LoVo (cell line): ENCODE measurements at regions not wholly inside any gene's neighbourhood (a gene's known extent, or its start where the extent isn't known, plus 50 kb on each side); places are given as distances from the start of the nearest gene placed in this dataset.
"Not testable (repeated sequence)": the region's sequence is repeated elsewhere in the genome, so short reads cannot be mapped to it uniquely, and the experiment has no call there.

Experiments
- DNase-seq: peaks from one replicate; pipeline ENCODE4 v3.0.0-alpha.2; 2016; ENCODE audit warnings: low spot score

DNA sequence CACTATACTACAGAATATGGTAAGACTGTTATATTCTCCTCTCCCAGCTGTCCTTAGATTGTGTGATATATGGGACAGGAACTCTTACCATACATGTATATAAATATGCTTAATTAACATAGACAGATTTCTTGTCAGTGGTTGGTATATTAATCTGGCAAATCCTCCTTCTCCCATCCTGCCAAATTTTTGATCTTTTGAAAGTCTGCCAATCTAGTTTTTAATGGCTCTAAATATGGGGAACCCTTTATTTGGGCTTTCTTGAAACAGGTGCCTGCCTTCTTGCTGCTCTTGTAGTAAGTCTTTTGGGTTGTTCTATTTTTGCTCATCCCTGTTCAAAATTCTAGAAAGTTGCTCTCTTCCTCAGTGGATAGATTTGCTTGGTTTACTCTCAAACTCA lies 63.5 kb downstream of the SPATA31D1 start:
- DNase-seq: no peak

DNA sequence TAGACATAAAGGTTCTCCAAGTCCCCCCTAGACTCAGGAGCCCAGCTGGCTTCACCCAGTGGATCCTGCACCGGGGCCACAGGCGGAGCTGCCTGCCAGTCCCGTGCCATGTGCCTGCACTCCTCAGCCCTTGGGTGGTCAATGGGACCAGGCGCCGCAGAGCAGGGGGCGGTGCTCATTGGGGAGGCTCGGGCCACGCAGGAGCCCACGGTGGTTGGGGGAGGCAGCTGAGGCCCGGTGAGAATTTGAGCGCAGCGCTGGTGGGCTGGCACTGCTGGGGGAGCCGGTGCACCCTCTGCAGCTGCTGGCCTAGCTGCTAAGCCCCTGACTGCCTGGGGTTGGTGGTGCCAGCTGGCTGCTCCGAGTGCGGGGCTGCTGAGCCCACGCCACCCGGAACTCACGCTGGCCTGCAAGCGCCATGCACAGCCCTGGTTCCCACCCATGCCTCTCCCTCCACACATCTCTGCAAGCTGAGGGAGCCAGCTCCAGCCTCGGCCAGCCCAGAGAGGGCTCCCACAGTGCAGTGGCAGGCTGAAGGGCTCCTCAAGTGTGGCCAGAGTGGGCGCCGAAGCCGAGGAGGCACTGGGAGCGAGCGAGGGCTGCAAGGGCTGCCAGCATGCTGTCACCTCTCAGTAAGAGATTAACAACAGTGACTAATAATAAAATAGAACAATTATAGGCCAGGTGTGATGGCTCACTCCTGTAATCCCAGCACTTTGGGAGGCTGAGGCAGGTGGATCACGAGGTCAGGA lies 65.9 kb downstream of the SPATA31D1 start:
- DNase-seq: no peak

DNA sequence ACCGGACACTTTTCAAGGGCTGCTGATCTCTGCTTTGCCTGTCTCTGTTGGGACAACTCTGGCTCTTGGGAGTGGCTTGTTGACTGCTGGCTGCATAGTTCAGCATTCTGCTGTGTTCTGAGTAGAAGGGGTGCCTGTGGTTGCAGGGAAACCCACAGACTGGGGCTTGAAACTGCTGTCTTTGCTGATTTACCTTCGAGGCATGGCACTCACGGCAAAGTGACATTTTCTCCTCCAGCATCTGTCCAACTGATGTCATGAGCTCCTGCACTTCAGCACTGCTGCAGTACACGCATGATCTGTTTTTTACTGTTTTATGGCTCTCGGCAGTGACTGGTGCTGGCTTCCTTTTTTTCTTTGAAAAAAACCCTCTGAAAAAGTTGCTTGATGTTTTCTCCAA lies 69.2 kb downstream of the SPATA31D1 start:
- DNase-seq: no peak

DNA sequence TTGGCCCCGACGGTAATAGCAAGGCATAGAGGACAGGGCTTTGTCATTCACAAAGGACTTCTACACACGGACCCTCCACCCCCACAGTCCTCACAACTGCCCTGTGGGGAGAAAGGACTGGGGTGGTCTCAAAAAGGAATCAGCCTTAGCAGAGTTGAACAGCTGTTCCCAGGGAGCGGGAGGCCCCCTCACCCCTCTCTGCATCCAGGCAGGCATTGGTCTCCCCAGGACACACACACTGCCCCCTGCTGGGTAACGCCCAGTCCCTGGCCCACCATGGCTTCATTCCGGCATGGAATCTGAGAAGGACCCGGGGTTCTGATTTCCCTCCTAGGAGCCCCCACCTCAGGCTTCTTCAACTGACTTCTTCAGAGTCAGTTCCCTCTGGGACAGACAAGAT lies 73.2 kb downstream of the SPATA31D1 start:
- not testable (repeated sequence) for DNase-seq

DNA sequence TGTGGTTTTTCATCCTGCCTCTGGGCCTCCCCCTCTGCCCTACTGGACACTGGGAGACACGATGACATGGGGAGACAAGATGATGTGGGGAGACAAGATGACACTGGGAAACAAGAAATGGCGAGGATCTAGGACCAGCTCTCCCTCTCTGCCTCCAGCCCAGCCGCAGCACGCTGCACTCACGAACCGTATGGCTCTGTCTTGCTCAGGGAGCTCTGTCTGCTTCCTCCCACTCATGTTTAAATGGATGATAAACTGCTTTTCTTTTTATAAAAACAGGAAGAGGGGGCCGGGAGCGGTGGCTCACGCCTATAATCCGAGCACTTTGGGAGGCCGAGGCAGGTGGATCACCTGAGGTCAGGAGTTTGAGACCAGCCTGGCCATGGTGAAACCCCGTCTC lies 73.7 kb downstream of the SPATA31D1 start:
- no peak for DNase-seq

DNA sequence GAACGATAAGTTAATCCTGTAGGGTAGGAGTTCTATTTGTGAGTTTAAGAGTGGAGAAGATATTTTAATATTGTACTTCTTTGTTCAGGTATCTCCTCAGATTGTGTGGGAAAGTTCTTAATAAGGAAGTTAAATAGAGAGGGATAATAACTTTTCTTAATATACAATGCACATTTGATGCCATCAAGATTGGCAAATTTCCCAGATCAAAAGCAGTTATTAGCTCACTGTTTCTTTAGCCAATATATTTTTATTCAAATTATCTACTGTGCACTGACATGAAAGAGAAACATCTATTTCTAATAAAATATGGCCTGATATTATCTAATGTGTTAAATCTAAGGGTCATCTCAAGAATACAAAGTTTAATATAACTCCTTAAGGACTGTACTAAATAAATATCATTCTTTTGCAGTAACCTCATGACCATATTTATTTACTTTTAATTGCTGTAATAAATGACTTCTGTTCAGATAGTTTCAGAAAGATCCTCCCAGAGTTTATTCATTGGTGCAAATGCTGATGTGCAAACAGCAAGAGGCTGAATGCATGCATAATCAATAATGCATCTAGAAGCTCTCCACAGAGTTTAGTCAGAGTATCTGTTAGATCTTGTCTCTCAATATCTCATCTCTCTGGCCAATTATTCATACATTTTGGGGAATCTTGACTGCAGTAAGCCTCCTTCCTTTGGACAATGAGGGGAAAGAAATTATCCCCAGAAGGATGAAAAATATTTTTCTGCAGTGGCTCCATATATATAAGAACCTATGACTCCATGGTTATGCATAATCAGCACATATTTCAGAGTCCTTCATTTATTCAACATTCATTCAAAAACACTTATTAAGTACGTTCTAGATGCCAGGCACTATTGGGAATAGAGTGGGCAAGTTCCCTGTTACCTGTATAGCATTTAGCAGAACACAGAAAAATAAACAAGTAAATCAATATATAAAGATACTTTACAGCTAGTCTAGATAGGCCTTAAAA lies 85.3 kb downstream of the SPATA31D1 start:
- DNase-seq: no peak

DNA sequence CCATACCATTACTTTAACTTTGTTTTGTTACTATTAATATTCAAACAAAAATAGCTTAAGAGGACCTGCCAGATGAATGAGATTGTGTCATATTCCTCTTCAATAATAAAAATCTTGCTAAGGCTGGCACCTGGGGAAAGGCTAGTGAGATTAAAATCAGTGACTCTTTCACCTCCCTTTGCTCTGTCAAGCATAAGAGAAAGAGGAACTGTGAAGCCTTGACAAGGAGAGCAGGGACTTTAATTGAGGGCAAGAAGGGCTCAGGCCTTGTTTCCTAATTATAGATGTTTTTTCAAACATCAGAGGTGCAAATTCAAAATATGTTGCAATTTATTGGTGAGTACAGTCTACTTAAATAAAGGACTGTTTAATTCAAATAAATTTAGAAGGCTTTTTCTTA lies 91.7 kb downstream of the SPATA31D1 start:
- DNase-seq: no peak

DNA sequence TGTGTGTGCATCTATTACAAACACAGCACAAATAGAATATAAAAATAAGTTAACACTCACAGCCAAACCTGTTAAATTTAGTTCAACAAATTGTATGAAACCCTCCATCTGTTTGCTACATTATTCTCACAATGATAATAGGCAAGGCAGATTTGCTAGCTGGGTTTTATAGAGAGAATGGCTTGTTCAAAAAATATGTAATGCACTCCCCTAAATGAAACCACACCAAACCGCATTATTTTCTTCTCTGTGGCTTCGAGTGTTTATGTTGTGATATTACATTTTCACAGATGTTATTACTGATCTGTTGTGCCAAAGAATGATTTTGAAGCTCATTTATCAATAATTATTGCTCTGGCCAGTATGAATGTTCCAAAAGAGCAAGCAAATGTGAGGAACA lies 92.9 kb downstream of the SPATA31D1 start:
- no peak for DNase-seq

DNA sequence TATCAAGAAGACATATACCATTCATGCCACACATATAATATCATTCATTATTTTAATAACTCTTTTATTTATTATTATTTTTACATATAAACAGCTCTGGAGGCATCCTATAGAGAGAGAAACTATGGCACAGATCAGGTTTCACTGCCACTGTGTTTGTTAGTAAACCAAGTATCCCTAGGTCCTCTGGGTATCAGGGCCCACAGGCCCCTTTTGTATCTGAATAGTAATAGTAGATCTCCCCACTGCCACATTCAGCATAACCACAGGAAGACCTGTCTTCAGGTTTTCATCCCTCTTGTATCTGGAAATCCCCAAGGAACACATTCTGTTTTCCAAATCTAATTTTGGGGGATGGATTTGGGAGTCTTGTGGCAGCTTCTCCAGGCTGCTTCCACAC lies 94.0 kb downstream of the SPATA31D1 start:
- DNase-seq: no peak

DNA sequence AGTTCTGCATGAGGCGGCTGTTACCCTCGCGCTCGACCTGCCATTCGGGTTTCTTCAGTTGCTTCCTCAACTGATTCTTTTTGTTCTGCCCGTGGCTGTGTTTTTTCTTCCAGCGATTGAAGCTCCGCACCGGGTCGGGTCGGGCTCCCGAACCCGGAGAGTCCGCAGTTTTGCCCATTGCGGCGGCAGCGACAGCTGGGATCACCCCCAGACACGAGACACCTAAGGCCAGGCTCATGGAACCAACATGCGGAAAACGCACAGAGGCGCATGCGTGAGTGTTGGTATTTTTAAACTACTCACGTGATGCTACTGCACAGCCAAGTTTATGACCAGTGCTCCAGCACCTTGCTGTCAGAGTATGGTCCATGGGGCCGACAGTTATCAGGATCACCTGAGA lies 100.0 kb downstream of the SPATA31D1 start:
- DNase-seq: no peak

DNA sequence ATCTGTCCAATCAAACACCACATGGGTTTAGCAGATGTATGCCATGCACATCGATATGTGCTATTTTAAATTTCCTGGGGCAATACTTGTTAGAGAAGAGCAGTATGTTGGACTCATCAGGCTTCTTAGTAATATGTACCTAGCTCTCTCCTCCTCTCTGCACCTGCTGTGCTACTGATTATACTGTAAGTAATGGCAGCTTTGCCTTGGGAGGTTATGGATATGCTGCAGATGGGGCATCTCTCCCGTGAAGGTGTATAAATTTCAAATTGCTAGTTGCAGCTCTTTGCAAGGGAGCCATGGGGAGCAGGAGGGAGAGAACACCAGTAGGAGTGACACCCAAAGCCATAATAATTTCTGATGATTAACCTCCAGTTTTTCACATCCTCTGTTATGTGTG lies 101.5 kb downstream of the SPATA31D1 start:
- DNase-seq: no peak

DNA sequence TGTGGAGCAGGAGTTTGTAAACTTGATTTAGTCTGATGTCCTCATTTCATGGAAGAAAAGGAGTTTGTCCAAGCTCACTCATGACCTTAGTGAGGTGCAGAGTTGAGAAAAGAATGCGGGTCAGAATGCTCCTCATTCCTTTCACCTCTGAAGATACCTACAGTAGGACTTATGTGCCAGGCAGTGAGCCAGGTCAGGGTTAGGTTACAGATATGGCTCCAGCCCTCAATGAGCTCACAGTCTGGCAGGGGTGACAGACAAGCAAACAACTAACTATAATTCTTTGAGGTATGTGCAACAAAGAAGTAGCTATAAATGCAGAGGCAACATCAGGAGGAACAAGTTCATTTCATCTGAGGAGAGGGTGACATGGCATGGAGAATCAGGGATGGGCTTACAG lies 102.5 kb downstream of the SPATA31D1 start:
- no peak for DNase-seq

DNA sequence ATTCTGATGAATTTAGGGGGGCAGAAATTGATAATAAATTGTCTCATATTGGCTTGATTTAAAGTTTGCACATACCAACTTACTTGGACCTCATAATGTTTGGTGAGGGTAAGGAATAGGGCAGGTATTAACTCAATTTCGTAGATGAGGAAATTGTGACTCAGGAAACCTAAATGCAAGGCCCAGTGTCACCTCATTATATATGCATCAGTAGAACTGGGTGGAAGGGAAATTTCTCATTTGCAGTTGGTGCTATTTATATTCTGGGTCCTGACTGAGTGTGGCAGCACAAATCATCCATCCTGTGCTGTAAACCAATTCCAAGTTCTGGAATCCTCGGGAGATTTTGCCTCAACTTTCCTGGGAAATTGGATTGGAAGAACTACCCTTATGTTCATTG lies 103.0 kb downstream of the SPATA31D1 start:
- no peak for DNase-seq

DNA sequence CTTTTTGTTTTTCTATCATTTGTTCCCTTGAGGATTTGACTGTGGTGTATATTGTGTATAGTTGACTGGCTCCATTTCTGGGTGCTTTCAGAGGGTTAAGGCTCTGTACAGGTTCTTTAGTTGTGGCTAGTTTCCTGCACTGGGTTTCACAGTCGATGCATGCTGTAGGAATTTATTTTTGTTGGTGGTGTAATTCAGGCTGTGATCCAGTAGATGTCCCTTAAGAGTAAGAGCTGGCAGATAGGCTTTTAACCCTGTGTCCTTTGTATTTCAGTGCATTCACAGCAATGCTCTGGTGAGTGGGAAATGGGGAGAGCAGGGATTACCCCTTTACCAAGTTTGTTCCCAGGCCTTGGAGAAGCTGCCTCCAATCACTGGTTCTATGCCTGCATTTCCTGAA lies 112.9 kb downstream of the SPATA31D1 start:
- no peak for DNase-seq

DNA sequence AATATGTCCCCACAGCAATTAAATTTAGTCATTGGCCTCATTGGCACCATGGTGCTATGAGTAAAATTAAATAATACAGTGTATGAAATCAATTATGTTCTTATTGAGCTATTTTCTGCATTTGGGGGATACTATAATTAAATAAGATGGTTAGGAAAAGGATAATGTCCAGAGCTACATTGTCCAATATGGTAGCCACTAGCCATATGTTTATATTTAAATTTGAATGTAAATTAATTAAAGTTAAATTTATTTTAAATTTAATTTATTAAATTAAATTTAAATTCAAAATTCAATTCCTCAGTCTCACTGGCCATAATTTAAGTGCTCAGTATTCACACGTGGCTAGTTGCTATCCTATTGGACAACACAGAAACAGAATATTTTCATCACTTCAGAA lies 115.7 kb downstream of the SPATA31D1 start:
- DNase-seq: no peak

DNA sequence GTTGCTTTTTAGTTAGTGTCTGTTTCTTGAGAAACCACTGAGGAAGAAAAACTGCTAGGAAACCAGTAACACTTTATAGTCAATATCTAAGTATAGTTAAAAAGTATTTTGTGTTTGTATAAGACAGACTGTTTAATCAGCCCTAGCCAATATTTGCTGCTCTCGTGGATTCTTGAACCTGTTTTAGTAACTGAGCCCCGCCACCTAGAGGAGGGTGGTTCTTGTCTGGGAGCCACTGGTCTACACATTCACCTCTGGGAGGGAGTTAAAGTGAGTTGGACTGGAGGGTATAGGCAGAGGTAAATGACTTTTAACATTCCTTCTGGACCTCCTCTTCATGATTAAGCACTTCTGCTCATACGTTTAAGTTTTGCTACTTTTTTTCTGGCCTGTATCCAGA lies 117.2 kb downstream of the SPATA31D1 start:
- no peak for DNase-seq

DNA sequence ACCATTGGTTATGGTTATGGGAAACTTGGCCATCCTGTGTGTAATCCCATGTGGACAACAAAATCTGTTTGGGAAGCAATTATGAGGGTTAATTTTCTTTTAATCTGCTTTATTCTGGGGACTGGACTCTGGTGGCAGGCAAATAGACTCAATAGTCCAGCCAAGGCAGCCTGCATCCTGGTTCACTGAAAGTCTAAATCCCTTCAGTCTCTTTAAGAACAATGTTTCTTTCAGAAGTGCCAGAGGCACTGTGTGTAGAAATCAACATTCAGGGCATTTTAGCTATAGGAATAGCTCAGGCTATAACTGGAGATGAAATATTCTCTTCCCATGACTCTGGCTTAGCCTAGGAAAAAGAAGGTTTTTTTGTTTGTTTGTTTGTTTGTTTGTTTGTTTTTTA lies 118.0 kb downstream of the SPATA31D1 start:
- DNase-seq: no peak

DNA sequence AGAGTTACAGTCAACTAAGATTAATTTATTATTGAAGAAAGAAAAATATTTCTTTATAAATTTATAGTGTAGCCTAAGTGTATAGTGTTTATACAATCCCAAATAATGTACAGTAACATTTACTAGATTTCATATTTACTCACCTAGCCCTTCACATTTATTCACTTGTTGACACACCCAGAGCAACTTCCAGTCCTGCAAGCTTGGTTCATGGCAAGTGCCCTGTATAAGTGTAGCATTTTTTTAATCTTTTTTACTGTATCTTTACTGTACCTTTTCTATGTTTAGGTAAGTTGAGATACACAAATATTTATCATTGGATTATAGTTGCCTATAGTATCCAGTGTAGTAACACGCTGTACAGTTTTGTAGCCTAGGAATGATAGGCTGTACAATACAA lies 119.9 kb downstream of the SPATA31D1 start:
- no peak for DNase-seq

DNA sequence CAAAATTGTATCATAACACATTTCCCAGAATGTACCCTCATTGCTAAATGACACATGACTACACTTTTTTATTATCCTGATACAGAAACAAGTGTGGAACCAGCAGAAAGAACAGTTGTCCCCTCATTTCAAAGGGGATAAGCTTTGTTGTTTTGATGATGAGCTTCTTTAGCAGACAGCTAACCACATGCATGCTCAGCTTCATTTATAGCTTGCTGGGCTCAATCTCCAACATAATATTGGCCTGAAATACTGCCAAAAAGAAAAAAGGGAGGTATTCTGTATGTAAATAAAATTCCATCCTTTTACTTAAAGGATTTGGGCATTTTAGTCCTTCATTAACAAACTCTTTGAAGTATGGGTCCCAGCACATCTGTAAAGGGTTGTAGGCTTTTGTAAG lies 120.4 kb downstream of the SPATA31D1 start:
- DNase-seq: no peak

DNA sequence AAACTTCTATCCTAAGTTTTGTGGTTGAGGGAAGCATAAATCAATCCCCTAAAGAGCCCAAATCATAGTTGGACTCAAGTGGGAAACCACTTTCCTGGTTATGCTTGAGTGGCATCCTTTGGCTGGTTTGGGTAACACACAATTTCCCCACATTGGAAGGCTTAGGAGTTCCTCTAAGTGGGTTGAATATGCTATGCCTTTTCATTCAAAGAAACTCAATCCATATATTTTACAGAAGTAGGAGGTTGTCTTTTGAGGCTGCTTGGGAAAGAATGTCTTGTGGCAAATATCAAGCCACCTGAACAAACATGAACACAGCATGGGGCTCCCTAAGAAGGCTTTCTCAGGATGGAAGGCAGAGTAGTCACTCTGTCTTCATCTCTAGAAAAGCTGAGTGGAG lies 121.1 kb downstream of the SPATA31D1 start:
- no peak for DNase-seq

DNA sequence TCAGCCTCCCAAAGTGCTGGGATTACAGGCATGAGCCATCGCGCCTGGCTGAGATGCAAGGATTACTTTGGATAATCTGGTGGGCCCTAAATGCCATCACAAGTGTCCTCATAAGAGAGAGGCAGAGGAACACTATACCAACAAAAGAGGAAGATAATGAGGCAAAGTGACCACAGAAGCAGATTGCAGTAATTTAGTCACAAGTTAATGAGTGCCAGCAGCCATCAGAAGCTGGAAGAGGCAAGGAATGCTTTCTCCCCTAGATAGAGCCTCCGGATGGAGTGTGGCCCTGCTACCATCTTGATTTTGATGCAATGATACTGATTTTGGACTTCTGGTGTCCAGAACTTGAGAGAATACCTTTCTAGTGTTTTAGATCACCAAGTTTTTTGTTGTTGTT lies 122.3 kb downstream of the SPATA31D1 start:
- DNase-seq: no peak

DNA sequence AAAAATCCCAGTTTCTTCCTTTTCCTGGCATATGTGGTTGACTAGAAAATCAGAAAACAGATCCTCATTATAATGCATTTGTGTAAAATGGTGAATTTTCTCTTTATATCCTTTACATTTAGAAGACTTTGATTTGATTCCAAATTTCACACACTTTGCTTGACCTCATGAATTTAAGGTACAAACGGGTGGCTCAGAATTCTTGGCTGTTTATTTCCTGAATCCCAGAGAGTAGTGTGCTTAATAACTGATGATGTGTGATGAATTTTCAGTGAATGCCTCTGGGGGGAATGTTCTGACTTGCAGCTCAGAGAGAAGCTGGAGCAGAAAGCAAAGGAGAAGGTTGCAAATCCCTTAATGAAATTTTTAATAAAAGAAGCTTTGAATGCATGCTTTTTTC lies 126.8 kb downstream of the SPATA31D1 start:
- no peak for DNase-seq

DNA sequence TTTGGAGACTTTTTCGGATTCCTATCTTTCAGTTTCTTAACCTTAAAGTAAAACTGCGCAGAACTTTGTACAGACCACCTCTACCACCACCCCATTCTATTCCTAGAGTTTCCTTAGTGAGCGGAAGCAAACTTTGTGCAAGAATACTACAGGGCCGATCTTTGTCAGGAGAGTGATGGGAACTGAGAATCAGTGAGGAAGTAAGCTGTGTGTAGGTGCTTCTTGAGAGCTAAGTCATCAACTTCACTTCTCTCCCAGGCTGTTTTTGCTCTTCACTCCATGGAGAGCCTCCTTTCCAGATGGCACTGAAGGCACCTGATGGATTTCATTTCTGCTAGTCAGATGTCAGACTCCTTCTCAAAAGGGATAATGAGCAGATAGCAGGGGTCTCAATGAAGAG lies 127.3 kb downstream of the SPATA31D1 start:
- no peak for DNase-seq
